GM21723 (cell line): ENCODE measurements at regions not wholly inside any gene's neighbourhood (a gene's known extent, or its start where the extent isn't known, plus 50 kb on each side); places are given as distances from the start of the nearest gene placed in this dataset.
"Not testable (repeated sequence)": the region's sequence is repeated elsewhere in the genome, so short reads cannot be mapped to it uniquely, and the experiment has no call there.

Experiments
- ATAC-seq: cut with Tn5 transposase; IDR thresholded peaks from one replicate; pipeline ENCODE4 v1.9.1; 2021; ENCODE audit warnings: mild to moderate bottlenecking, moderate library complexity; ENCODE audit not compliant: unreplicated experiment

GRCh38 chr1:173341971-173342370, 134.8 kb upstream of the TNFSF4 start:
- ATAC-seq: no peak

- ATAC-seq: no peak
These were observed 134.4 kb upstream of the PRDX6 start for GRCh38 chr1:173342736-173343135.

GRCh38 chr1:173344034-173344743, 132.9 kb upstream of the PRDX6 start:
- no peak for ATAC-seq

GRCh38 chr1:173347282-173347818, 129.8 kb upstream of the PRDX6 start:
- no peak for ATAC-seq

- ATAC-seq: not testable (repeated sequence)
These were observed 124.5 kb upstream of the PRDX6 start for GRCh38 chr1:173352635-173353034.

- ATAC-seq: no peak
These were observed 123.8 kb upstream of the PRDX6 start for GRCh38 chr1:173353350-173353749.

GRCh38 chr1:173354937-173355280, 122.2 kb upstream of the PRDX6 start:
- no peak for ATAC-seq

GRCh38 chr1:173355281-173356031, 121.7 kb upstream of the PRDX6 start:
- peak; percentile 68 for ATAC-seq

- peak; percentile 51 for ATAC-seq
These were observed 120.9 kb upstream of the PRDX6 start for GRCh38 chr1:173356191-173356762.

GRCh38 chr1:173360487-173361063, 116.6 kb upstream of the PRDX6 start:
- no peak for ATAC-seq

GRCh38 chr1:173362543-173362942, 114.6 kb upstream of the PRDX6 start:
- ATAC-seq: no peak

- no peak for ATAC-seq
These were observed 112.3 kb upstream of the PRDX6 start for GRCh38 chr1:173364827-173365226.

GRCh38 chr1:173365341-173365740, 111.8 kb upstream of the PRDX6 start:
- ATAC-seq: no peak

- no peak for ATAC-seq
These were observed 110.0 kb upstream of the PRDX6 start for GRCh38 chr1:173367136-173367535.

- not testable (repeated sequence) for ATAC-seq
These were observed 106.5 kb upstream of the PRDX6 start for GRCh38 chr1:173370586-173370985.

GRCh38 chr1:173376065-173376464, 101.1 kb upstream of the PRDX6 start:
- not testable (repeated sequence) for ATAC-seq

GRCh38 chr1:173377266-173377665, 99.9 kb upstream of the PRDX6 start:
- ATAC-seq: no peak

- no peak for ATAC-seq
These were observed 93.8 kb upstream of the PRDX6 start for GRCh38 chr1:173383351-173383750.

GRCh38 chr1:173388352-173388751, 88.8 kb upstream of the PRDX6 start:
- no peak for ATAC-seq

GRCh38 chr1:173392895-173393658, 84.1 kb upstream of the PRDX6 start:
- ATAC-seq: no peak

GRCh38 chr1:173393659-173394000, 83.5 kb upstream of the PRDX6 start:
- no peak for ATAC-seq
